ENCODE measurements at regions not wholly inside any gene's neighbourhood (a gene's known extent, or its start where the extent isn't known, plus 50 kb on each side); places are given as distances from the start of the nearest gene placed in this dataset.

- TF ChIP-seq CTCF (IDR thresholded peaks at IDR 0.05 in 2 of 3, conservative IDR thresholded peaks at IDR 0.05 in 1 of 3; ENCODE audit: borderline replicate concordance in 1 of 3, insufficient read depth in 1 of 3, low read depth in 2 of 3, low read length in 2 of 3) (no peak), SP1 (IDR thresholded peaks at IDR 0.05; ENCODE audit: low read depth) (no peak), MAX (IDR thresholded peaks at IDR 0.05) (no peak), FOSL1 (IDR thresholded peaks at IDR 0.05; ENCODE audit: low read depth) (no peak), EZH2phosphoT487 (IDR thresholded peaks at IDR 0.05; ENCODE audit: borderline replicate concordance) (no peak), CBX3 (IDR thresholded peaks at IDR 0.05; ENCODE audit: low read depth) (no peak), SRF (IDR thresholded peaks at IDR 0.05; ENCODE audit: low read depth) (no peak)
- TF ChIP-seq, protein P1, sequence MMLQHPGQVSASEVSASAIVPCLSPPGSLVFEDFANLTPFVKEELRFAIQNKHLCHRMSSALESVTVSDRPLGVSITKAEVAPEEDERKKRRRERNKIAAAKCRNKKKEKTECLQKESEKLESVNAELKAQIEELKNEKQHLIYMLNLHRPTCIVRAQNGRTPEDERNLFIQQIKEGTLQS (IDR thresholded peaks at IDR 0.05): no peak
Observed at GRCh38 chr6:168171673-168172353, 92.8 kb upstream of the FRMD1 start (continued).

DNA sequence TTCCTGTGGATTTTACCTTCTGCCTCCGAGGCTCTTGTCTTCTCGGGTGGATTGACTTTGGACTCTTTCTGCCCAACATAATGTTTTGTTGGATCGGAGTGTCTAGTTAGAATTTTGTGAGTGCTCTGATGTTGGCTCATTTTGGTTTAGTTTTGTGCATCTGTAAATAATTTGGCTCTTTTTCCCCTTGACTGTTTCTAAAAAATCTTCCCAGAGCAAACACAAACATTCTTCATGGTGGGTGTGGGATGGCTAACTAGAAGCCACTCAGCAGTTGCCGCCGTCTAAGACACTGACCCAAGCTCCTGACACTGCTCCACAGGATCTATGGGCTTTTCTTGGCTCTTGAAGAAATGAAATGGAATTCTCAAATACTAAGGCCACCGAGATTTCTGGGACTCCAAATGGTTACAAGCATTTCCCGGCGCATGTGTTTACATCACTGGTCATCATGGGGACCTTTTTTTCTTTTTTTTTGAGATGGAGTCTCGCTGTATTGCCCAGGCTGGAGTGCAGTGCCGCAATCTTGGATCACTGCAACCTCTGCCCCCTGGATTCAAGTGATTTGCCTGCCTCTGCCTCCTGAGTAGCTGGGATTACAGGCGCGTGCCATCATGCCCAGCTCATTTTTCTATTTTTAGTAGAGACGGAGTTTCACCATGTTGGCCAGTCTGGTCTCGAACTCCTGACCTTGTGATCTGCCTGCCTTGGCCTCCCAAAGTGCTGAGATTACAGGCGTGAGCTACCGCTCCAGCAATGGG is 92.0 kb upstream of the FRMD1 start:
- no peaks in the 10 kb centered on the region for H3K4me1 ChIP-seq (ENCODE audit: control insufficient read depth in 1 of 2, insufficient read depth in 2 of 2, low read length in 2 of 2)
- H3K9me3 ChIP-seq (ENCODE audit: control insufficient read depth in 1 of 2, insufficient read depth in 1 of 2, low read depth in 1 of 2, low read length in 2 of 2): no peaks in the 10 kb centered on the region
- H4K20me1 ChIP-seq (ENCODE audit: insufficient read depth): no peaks in the 10 kb centered on the region
- BruUV-seq (replicated peaks): no TSS peak
- ChIA-PET CTCF (no interaction called here), POLR2A (no interaction called here), RAD21 (ENCODE audit: low non-redundant PET in 1 of 2, low total read pairs in 2 of 2, uncharacterized antibody in 2 of 2, unreplicated experiment in 2 of 2) (no interaction called here)
- H3K27ac ChIP-seq (ENCODE audit: low read depth, low read length): no peak overlapping the region
- no peak overlapping the region for H3K4me3 ChIP-seq (replicated peaks in 1 of 2; ENCODE audit: low read depth in 1 of 2, low read length in 2 of 2)
- peaks cover 9% of the 10 kb centered on the region; the same call in 1 of the 2 replicates for H3K27me3 ChIP-seq (ENCODE audit: insufficient read depth, low read length)
- no peak overlapping the region for H2AFZ ChIP-seq (ENCODE audit: low read depth, low read length, poor library complexity, severe bottlenecking)
- H3K36me3 ChIP-seq (ENCODE audit: control insufficient read depth in 1 of 2, insufficient read depth in 2 of 2, low read length in 2 of 2): no peaks in the 10 kb centered on the region
- H3K79me2 ChIP-seq (ENCODE audit: insufficient read depth, low read length): no peaks in the 10 kb centered on the region
- no peak overlapping the region for H3K4me2 ChIP-seq (ENCODE audit: low read length)
- no peaks in the 10 kb centered on the region for H3K9me2 ChIP-seq (ENCODE audit: insufficient read depth)
- intact Hi-C loops (cut with micrococcal nuclease): no loop called here
- no peak overlapping the region for H3K9ac ChIP-seq (ENCODE audit: low read length)
- DNase-seq (ENCODE audit: low read depth, low spot score) (no peak), ATAC-seq (no peak)
- TF ChIP-seq, protein P2, sequence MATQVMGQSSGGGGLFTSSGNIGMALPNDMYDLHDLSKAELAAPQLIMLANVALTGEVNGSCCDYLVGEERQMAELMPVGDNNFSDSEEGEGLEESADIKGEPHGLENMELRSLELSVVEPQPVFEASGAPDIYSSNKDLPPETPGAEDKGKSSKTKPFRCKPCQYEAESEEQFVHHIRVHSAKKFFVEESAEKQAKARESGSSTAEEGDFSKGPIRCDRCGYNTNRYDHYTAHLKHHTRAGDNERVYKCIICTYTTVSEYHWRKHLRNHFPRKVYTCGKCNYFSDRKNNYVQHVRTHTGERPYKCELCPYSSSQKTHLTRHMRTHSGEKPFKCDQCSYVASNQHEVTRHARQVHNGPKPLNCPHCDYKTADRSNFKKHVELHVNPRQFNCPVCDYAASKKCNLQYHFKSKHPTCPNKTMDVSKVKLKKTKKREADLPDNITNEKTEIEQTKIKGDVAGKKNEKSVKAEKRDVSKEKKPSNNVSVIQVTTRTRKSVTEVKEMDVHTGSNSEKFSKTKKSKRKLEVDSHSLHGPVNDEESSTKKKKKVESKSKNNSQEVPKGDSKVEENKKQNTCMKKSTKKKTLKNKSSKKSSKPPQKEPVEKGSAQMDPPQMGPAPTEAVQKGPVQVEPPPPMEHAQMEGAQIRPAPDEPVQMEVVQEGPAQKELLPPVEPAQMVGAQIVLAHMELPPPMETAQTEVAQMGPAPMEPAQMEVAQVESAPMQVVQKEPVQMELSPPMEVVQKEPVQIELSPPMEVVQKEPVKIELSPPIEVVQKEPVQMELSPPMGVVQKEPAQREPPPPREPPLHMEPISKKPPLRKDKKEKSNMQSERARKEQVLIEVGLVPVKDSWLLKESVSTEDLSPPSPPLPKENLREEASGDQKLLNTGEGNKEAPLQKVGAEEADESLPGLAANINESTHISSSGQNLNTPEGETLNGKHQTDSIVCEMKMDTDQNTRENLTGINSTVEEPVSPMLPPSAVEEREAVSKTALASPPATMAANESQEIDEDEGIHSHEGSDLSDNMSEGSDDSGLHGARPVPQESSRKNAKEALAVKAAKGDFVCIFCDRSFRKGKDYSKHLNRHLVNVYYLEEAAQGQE (IDR thresholded peaks at IDR 0.05; ENCODE audit: low read depth): no peak
- TF ChIP-seq ZBTB33 (IDR thresholded peaks at IDR 0.05; ENCODE audit: extremely low read depth, insufficient replicate concordance, low read length): no peak
- TF ChIP-seq EZH2phosphoT487 (IDR thresholded peaks at IDR 0.05; ENCODE audit: borderline replicate concordance): no peak
- no peak for TF ChIP-seq CBX3 (IDR thresholded peaks at IDR 0.05; ENCODE audit: low read depth)
- no peak for TF ChIP-seq RAD21 (IDR thresholded peaks at IDR 0.05; ENCODE audit: low read depth)
- no peak for TF ChIP-seq ZFX (IDR thresholded peaks at IDR 0.05)
- TF ChIP-seq EZH2 (IDR thresholded peaks at IDR 0.05): no peak
- TF ChIP-seq MAX (IDR thresholded peaks at IDR 0.05): no peak
